Femur (tissue), 1 donor: ENCODE measurements at regions not wholly inside any gene's neighbourhood (a gene's known extent, or its start where the extent isn't known, plus 50 kb on each side); places are given as distances from the start of the nearest gene placed in this dataset.
"Not testable (repeated sequence)": the region's sequence is repeated elsewhere in the genome, so short reads cannot be mapped to it uniquely, and the experiment has no call there.

ENCODE experiments used
- DNase-seq: peaks from one replicate; pipeline ENCODE4 v3.0.0-alpha.2; 2017

GRCh38 chr13:64617231-64617630, 2612.9 kb downstream of the PCDH9 start:
- DNase-seq, result no peak

- DNase-seq, result no peak
Observed at GRCh38 chr13:64591971-64592370, 2638.2 kb downstream of the PCDH9 start.

DNA sequence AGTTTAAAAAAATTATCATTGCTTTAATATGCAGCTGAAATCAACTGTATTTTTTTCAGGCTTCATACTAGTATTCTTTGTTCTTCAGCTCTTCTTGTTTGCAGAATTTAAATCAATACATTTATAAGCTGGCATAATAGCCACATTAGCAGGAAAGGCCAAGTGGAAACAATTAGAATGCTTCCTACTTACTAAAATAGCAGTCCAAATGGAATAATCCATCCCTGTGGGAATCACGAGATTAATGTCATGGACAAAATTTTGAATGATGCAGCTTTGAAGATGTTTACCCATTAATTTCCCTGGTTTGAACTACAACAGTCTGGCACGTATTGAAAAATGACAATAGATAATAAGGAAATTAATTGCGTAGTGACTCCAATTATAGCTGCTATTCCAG, 2650.8 kb downstream of the PCDH9 start:
- DNase-seq, result no peak

GRCh38 chr13:64568748-64569147, 2661.4 kb downstream of the PCDH9 start:
- no peak for DNase-seq

- DNase-seq, result not testable (repeated sequence)
Observed at GRCh38 chr13:64558031-64558430, 2672.1 kb downstream of the PCDH9 start.

DNA sequence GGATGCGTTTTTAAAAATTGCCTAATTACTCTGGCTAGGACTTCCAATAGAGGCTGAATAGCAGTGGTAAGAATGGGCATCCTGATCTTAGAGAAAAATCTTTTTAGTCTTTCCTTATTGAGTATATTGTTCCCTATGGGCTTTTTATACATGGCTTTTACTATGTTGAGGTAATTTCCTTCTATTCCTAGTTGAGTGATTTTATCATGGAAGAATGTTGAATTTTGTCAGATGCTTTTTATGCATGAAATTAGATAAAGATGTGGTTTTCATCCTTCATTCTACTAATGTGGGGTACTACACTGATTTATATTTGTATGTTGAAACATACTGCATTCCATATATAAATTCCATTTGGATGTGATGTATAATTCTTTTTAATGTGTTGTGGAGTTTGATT, 2673.8 kb downstream of the PCDH9 start:
- DNase-seq, result no peak

DNA sequence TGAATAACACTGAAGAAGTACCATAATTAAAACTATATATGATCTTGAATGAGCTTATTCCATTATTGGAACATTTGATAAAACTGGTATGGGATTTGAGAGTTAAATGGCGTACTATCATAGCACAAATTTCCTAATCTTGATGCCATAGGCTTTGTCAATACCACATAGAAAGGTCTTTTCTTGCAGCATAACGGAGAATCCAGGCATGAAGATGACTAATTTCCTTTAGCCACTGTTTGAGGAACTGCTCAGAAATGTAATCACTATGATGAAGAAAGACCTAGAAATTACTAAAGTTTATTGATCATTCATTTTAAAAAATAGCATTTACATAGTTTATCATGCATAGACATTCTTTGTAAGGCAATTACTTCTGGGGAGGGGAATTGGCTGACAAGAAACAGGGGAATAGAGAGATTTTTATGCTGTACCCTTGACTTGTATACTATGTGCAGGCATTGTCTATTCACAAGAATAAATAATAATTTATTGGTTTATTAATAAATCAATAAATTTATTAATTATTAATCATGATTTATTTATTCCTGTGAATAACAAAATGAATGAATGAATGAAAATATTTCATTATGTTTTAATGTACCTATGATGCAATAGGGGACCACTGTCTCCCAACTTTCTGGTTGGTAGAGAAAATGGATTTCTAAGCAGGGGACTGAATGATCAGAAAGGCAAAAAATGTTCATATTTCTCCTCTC, 2676.6 kb downstream of the PCDH9 start:
- no peak for DNase-seq

DNA sequence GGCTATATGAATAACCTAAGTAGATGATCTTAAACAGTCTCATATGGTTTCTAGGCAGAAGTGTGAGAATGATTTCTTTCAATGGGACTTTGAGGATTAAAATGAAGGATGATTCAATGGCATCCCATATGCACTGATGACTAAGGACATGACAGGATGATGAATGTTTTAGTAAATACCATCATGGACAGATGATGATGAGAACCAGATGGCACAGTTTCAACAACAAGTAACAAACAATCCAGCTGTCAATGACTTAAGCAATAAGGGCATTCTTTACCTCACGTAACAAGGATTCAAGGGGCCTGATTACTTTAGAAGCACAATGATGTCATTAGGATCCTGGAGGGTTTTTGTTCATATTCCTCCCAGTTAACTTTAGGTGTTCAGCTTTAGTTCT, 2678.4 kb downstream of the PCDH9 start:
- no peak for DNase-seq

DNA sequence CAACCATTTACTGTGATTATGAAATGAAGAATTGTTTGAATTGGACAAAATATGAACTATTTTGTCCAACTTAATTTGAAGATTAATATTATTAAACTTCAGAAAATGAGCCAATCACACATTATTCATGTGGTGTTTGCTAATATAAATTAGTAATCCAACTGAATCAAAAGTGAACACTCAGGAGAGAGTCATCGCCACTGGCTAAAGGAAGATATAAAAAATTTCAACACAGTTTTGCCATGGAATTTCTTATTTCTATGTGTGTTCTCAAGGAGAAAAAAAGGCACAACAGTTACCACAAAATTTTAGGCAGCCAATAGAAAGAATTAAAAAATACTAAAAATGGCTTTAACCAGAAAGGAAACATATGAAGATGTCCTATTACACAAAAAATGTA, 2683.8 kb downstream of the PCDH9 start:
- no peak for DNase-seq

- no peak for DNase-seq
Observed at GRCh38 chr13:64540976-64541375, 2689.2 kb downstream of the PCDH9 start.

DNA sequence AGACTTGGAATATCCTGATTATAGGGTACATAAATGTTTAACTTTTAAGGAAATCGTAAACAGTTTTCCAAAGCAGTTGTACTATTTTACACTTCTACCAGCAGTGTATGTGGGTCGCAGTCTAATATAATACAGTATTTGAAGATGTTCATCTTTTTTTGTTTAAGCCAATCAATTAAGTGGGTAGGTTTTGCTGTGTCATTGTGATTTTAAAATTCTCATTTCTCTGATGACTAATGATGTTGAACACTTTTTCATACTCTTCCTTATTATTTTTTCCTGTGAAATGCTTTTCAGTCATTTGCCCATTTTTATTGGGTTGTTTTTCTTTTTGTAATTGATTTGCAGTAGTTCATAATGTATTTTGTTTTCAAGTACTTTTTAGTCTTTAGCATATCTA, 2689.7 kb downstream of the PCDH9 start:
- no peak for DNase-seq

DNA sequence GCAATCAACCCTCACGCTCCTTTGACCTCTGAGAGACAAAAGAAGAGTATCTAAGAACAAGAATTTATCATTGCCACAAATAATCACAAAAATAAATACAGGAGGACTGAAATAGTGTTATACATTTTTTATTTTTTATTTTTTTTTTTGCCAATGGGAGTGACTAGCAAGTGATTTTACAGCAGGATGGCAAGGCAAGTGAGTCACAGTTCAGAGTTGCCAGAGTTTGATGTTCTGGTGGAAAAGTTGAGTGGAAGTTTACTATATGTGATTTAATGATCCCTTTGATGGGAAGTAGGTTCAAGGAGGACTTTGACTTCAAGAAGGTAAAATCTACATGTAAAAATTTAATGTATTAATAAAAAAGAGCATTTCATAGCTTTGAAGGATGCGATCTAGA, 2691.4 kb downstream of the PCDH9 start:
- no peak for DNase-seq

GRCh38 chr13:64534302-64534701, 2695.8 kb downstream of the PCDH9 start:
- no peak for DNase-seq

DNA sequence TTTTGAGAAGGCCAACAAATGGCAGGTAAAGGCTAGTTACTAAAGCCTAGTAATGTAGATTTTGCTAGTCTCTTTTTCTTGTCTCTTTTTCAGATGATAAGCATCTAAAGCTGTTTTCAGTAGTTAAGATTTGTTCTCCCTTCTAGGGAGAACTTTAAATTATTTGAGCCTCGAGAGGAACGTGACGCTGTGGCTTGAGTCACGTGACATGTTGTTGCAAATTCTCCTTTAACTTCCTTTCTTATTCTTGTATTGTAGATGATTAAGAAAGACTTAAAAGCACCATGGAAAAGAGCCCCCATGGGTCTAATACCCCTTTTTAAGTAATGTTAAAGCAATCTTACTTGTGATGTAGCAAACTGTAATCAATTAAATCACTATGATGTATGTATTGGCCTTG, 2698.7 kb downstream of the PCDH9 start:
- no peak for DNase-seq

GRCh38 chr13:64529874-64530485, 2700.2 kb downstream of the PCDH9 start:
- DNase-seq, result no peak

GRCh38 chr13:64528838-64529237, 2701.3 kb downstream of the PCDH9 start:
- no peak for DNase-seq

GRCh38 chr13:64527561-64527960, 2702.6 kb downstream of the PCDH9 start:
- no peak for DNase-seq

DNA sequence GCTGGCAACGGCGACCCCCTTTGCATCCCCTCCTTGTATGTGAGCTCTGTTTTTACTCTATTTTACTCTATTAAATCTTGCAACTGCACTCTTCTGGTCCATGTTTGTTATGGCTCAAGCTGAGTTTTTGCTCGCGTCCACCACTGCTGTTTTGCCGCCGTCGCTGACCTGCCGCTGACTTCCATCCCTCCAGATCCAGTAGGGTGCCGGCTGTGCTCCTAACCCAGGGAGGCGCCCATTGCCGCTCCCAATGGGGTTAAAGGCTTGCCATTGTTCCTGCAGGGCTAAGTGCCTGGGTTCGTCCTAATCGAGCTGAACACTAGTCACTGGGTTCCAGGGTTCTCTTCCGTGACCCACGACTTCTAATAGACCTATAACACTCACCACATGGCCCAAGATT, 2704.4 kb downstream of the PCDH9 start:
- no peak for DNase-seq

DNA sequence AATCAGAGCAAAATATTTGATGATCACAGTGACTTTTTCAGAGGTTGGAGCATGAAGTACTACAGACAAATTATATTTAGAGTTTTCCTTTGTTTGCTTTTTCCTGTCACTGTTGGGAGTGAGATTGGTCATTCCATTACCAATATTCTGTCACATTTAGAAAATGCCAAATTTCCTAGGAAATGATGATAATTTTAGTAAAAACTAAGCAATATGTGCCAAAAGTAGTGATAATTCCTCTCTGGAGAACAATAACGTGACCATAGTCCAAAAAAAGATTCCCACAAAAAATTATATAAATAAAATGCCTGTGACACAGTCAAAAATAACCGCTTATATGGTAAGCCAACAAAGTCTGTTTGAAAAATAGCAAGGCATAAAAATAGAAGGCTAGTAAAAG, 2719.4 kb downstream of the PCDH9 start:
- no peak for DNase-seq

GRCh38 chr13:64506246-64506645, 2723.9 kb downstream of the PCDH9 start:
- DNase-seq, result no peak

GRCh38 chr13:64505336-64505910, 2724.7 kb downstream of the PCDH9 start:
- DNase-seq, result no peak

GRCh38 chr13:64488731-64489130, 2741.4 kb downstream of the PCDH9 start:
- no peak for DNase-seq

DNA sequence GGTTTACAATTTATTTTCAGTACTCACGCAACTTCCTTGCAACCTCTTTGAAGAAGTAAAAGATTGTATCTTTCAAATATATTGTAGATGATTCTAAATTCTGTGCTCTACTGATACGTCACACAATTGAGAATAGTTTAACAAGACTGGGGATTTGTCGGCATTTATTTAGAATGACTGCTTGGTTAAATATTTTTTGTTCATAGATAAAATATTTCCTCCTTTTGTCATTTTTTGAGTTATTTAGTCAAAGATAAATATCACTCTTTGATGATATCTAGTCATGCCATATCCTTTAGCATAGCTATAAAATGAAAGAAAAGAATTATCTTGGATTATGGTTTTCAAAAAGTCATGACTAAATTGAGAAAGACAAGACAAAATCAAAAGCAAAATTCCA, 2747.8 kb downstream of the PCDH9 start:
- DNase-seq, result no peak

DNA sequence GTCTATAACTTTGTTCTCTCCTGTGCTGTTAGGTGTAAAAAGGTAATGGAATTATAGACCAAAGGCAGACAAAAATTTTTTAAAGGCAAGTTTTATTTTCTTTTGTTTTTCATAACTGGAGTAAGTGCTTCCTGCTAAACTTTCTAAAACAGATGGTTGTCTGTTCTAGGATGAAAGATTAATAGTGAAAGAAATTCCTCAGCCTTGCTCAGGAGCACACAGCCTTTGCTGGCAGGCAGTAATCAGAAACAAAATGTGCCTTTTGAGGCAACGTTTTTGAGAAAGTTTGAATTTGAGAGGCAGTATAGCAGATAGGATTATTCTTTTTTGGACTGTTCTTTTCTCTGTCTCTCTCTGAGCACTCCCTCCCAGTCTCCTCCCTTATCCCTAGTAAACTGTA, 2749.5 kb downstream of the PCDH9 start:
- DNase-seq, result no peak

- no peak for DNase-seq
Observed at GRCh38 chr13:64480211-64480610, 2749.9 kb downstream of the PCDH9 start.
